BLaER1 treated with 17β-estradiol and CSF1 and Interleukin-3, amounts not matched to agents 10 nM and 100 nM (cell line): ENCODE measurements at regions not wholly inside any gene's neighbourhood (a gene's known extent, or its start where the extent isn't known, plus 50 kb on each side); places are given as distances from the start of the nearest gene placed in this dataset.

Experiments used
- H3K27ac ChIP-seq, 11 experiments: shearing (Covaris generic); formaldehyde crosslinking; 2 replicates each; pipeline ENCODE4 v1.8.1; 2022
- H3K27me3 ChIP-seq, 11 experiments: shearing (Covaris generic); formaldehyde crosslinking; 2 replicates each; pipeline ENCODE4 v1.8.1; 2022
- H3K36me3 ChIP-seq, 11 experiments: shearing (Covaris generic); formaldehyde crosslinking; 2 replicates each; pipeline ENCODE4 v1.8.1; 2022
- H3K4me1 ChIP-seq, 10 experiments: shearing (Covaris generic); formaldehyde crosslinking; 2 replicates each; pipeline ENCODE4 v1.8.1; 2022
- H3K4me2 ChIP-seq, 11 experiments: shearing (Covaris generic); formaldehyde crosslinking; 2 replicates each; pipeline ENCODE4 v1.8.1; 2022
- H3K4me3 ChIP-seq, 10 experiments: shearing (Covaris generic); formaldehyde crosslinking; 2 replicates each; pipeline ENCODE4 v1.8.1; 2022
- H3K9ac ChIP-seq, 11 experiments: shearing (Covaris generic); formaldehyde crosslinking; 2 replicates each; pipeline ENCODE4 v1.8.1; 2022
- H3K9me3 ChIP-seq, 11 experiments: shearing (Covaris generic); formaldehyde crosslinking; replicated peaks in 1 of 11; 2 replicates each; pipeline ENCODE4 v1.8.1; 2022
- H4K20me1 ChIP-seq, 11 experiments: shearing (Covaris generic); formaldehyde crosslinking; 2 replicates each; pipeline ENCODE4 v1.8.1; 2022
- Cebpa-rat ChIP-seq, 11 experiments: shearing (Covaris generic); IDR thresholded peaks; 2 replicates each; pipeline ENCODE4 v1.8.1; 2022

DNA sequence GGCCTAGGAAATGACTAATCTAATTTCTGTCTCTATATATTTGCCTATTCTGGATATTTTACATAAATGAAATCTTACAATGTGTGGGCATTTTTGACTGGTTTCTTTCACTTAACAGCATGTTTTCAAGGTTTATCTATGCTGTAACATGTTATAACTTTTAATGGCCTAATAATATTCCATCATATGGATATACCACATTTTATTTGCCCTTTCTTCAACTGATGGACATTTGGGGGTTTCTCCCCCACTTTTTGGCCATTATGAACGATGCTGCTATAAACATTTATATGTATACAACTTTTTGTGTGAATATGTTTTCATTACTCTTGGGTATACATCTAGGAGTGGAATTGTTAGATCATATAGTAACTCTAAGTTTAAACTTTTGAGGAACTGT is 357.3 kb upstream of the ADAMTS9 start:
- H3K4me2 ChIP-seq, result no peak overlapping the region
- H3K4me1 ChIP-seq, result no peaks in the 10 kb centered on the region
- peaks cover under 1 to 18% (median 8%) of the 10 kb centered on the region in 11 experiments; a peak in 14 of 22 replicates for H3K9me3 ChIP-seq
- TF ChIP-seq Cebpa-rat (IDR thresholded peaks at IDR 0.05), result no peak
- no peak overlapping the region for H3K27ac ChIP-seq
- no peak overlapping the region for H3K4me3 ChIP-seq
- no peak overlapping the region for H3K9ac ChIP-seq
- no peaks in the 10 kb centered on the region for H3K27me3 ChIP-seq
- no peaks in the 10 kb centered on the region for H3K36me3 ChIP-seq
- no peaks in the 10 kb centered on the region for H4K20me1 ChIP-seq

DNA sequence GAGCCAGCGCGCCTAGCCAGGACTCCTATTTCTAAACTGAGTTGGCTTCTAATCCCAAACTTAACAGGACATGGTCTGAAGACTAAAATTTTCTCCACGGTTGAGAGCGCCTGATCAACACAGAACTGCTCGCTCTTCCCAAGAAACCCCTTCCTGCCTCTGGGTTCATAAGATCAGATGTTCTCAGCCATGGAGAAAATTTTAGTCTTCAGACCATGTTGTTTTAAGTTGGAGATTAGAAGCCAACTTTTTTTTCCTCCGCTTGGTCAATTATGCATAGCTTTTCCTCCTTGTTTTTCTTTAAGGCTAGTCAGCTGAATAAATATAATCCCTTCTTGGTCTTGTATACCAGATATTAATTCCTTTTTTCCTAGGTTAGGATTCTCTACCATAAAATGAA is 356.6 kb upstream of the ADAMTS9 start:
- no peaks in the 10 kb centered on the region for H3K27me3 ChIP-seq
- no peaks in the 10 kb centered on the region for H3K4me1 ChIP-seq
- H4K20me1 ChIP-seq, result no peaks in the 10 kb centered on the region
- H3K4me2 ChIP-seq, result no peak overlapping the region
- no peak overlapping the region for H3K4me3 ChIP-seq
- no peak overlapping the region for H3K9ac ChIP-seq
- no peaks in the 10 kb centered on the region for H3K36me3 ChIP-seq
- H3K27ac ChIP-seq, result no peak overlapping the region
- TF ChIP-seq Cebpa-rat (IDR thresholded peaks at IDR 0.05), result no peak
- H3K9me3 ChIP-seq, result peaks cover 0 to 17% (median 6%) of the 10 kb centered on the region in 11 experiments; a peak in 9 of 22 replicates

DNA sequence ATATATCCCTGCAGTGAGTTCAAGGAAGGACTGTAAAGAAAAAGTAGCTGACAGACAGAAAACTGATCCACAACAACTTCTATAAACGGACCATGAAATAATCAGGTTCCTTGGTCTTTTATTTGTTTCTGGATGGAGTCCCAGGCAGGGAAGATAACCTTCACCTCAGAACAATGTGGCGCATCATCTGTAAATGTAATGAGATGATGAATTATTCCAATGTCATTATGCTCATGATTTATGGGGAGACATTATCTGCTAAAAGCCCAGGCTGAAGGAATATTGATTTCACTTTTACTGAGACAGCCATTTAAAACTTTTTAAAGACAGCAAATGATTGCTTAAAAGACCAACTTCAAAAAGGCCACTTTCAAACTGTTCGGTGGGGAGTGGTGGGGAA is 354.9 kb upstream of the ADAMTS9 start:
- peaks cover 0 to 17% (median 6%) of the 10 kb centered on the region in 11 experiments; a peak in 9 of 22 replicates for H3K9me3 ChIP-seq
- no peak overlapping the region for H3K4me2 ChIP-seq
- H3K36me3 ChIP-seq, result no peaks in the 10 kb centered on the region
- H3K4me1 ChIP-seq, result no peaks in the 10 kb centered on the region
- no peak overlapping the region for H3K9ac ChIP-seq
- H4K20me1 ChIP-seq, result no peaks in the 10 kb centered on the region
- H3K27me3 ChIP-seq, result no peaks in the 10 kb centered on the region
- H3K27ac ChIP-seq, result no peak overlapping the region
- TF ChIP-seq Cebpa-rat (IDR thresholded peaks at IDR 0.05), result no peak
- no peak overlapping the region for H3K4me3 ChIP-seq

DNA sequence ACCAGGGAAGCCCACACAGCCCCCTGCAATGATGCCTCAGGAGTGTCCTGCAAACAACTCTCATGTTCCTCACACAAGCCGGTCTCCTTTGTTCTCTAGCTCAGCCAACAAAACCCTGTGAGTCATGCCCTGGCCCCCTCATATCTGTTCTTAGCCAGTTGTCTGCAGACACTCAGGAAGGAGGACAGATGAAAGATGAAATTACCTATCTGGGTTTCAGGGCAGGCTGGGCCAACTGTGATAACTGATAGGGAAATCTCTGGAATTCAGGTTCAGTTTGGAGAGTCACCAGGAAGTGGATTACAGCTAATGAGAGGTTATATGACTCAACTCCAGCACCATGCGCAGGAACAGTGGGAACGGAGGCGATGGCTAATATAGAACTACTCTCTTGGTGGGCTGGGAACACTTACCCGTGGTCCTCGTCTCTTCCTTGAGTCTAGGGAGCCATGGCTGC is 352.0 kb upstream of the ADAMTS9 start:
- Histone ChIP-seq H3K27ac (no peak overlapping the region), H4K20me1 (no peaks in the 10 kb centered on the region), H3K36me3 (no peaks in the 10 kb centered on the region), H3K4me2 (no peak overlapping the region), H3K27me3 (no peaks in the 10 kb centered on the region), H3K4me1 (no peaks in the 10 kb centered on the region), H3K4me3 (no peak overlapping the region), H3K9ac (no peak overlapping the region), H3K9me3 (no peaks in the 10 kb centered on the region)
- TF ChIP-seq Cebpa-rat (IDR thresholded peaks at IDR 0.05), result no peak

DNA sequence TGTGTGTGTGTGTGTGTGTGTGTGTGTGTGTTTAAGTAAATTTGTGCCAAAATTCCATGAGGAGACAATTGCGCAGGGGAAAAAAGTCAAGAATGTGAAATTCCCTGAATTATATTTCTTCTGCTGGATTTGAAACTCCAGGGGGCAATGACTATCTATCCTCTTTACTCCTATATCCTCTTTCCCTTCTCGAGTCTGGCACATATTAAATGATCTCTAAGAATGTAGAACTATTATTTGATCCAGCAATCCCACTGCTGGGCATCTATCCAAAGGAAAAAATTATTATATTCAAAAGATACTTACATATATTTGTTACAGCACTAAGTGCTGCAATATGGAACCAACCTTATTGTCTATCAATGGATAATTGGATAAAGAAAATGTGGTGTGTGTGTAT is 350.1 kb upstream of the ADAMTS9 start:
- no peak overlapping the region for H3K27ac ChIP-seq
- no peaks in the 10 kb centered on the region for H3K27me3 ChIP-seq
- no peaks in the 10 kb centered on the region for H3K36me3 ChIP-seq
- no peaks in the 10 kb centered on the region for H4K20me1 ChIP-seq
- no peaks in the 10 kb centered on the region for H3K9me3 ChIP-seq
- H3K4me1 ChIP-seq, result no peaks in the 10 kb centered on the region
- no peak overlapping the region for H3K9ac ChIP-seq
- no peak for TF ChIP-seq Cebpa-rat (IDR thresholded peaks at IDR 0.05)
- H3K4me2 ChIP-seq, result no peak overlapping the region
- H3K4me3 ChIP-seq, result no peak overlapping the region

DNA sequence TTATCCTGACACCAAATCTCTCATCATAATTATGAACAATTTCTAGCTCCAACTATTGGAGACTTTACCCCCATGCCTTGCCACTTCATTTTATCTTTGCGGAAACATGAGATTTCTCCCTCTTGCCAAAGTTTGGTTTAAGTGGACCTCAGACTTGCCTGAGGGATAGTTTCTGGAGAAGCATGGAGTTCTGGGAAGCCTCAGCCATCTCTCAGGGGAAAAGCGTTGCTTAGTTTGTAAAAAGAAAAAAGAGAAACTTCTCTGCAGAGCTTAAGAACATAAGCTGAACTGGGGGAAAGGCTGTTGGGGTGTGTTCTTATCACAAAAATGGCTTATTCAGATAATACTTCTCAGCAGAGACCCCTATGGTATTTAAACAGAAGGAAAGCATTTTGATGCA is 347.4 kb upstream of the ADAMTS9 start:
- H3K36me3 ChIP-seq, result no peaks in the 10 kb centered on the region
- no peak overlapping the region for H3K4me2 ChIP-seq
- H3K27me3 ChIP-seq, result no peaks in the 10 kb centered on the region
- no peak overlapping the region for H3K9ac ChIP-seq
- H4K20me1 ChIP-seq, result no peaks in the 10 kb centered on the region
- no peak overlapping the region for H3K4me3 ChIP-seq
- no peaks in the 10 kb centered on the region for H3K4me1 ChIP-seq
- no peaks in the 10 kb centered on the region for H3K9me3 ChIP-seq
- TF ChIP-seq Cebpa-rat (IDR thresholded peaks at IDR 0.05), result no peak
- no peak overlapping the region for H3K27ac ChIP-seq

DNA sequence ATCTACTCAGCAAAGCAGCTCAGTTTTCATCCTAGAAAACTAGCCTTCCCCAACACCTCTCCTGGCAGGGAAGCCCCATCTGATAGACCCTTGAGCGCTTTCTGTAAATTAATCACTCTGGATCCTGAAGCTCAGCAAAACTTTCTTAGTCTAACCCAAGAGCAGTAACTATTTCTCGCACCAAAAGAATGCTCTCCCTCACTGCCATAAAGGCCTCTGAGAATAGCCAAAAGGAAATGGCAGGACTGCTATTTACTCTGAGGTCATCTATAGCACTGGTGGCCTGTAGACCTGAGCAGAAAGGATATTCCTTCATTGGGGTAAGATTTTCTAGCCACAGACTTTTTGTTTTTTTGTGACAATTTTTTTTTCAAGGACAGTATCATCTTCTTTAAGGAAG is 345.8 kb upstream of the ADAMTS9 start:
- Histone ChIP-seq H3K4me3 (no peak overlapping the region), H3K9ac (no peak overlapping the region), H3K27ac (no peak overlapping the region), H3K4me2 (no peak overlapping the region), H4K20me1 (no peaks in the 10 kb centered on the region), H3K27me3 (no peaks in the 10 kb centered on the region), H3K4me1 (no peaks in the 10 kb centered on the region), H3K9me3 (peaks cover 0 to 4% (median 0%) of the 10 kb centered on the region in 11 experiments; a peak in 1 of 22 replicates), H3K36me3 (no peaks in the 10 kb centered on the region)
- TF ChIP-seq Cebpa-rat (IDR thresholded peaks at IDR 0.05), result no peak

DNA sequence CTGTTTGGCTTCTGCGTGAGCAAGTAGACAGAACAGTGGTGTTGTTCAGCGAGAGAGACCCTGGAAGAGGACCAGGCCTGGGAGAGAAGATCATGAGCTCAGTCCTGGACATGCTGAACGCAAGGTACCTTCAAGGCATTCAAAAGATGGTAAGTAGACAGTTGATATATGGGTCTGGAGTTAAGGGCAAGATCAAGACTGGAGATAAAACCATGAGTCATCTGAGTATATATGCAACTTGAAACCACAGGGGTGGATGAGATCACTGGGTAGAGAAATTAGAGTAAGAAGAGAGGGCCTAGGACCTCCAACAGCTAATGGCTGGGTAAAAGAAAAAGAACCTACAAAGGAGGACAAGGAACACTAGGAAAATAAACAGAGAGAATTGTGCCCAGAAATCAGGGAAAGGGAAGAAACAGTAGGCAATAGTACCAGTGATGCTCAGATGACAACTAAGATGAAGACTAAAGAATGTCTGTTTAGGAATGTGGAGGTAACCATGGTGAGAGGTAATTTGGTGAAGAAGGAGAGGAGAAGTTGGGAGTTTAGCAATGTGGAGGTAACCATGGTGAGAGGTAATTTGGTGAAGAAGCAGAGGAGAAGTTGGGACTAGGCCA is 343.2 kb upstream of the ADAMTS9 start:
- TF ChIP-seq Cebpa-rat (IDR thresholded peaks at IDR 0.05), result no peak
- no peaks in the 10 kb centered on the region for H3K27me3 ChIP-seq
- H3K4me3 ChIP-seq, result no peak overlapping the region
- no peaks in the 10 kb centered on the region for H4K20me1 ChIP-seq
- H3K4me2 ChIP-seq, result no peak overlapping the region
- no peak overlapping the region for H3K27ac ChIP-seq
- H3K9ac ChIP-seq, result no peak overlapping the region
- H3K36me3 ChIP-seq, result no peaks in the 10 kb centered on the region
- H3K4me1 ChIP-seq, result no peaks in the 10 kb centered on the region
- H3K9me3 ChIP-seq, result peaks cover 0 to 10% (median 0%) of the 10 kb centered on the region in 11 experiments; a peak in 1 of 22 replicates

DNA sequence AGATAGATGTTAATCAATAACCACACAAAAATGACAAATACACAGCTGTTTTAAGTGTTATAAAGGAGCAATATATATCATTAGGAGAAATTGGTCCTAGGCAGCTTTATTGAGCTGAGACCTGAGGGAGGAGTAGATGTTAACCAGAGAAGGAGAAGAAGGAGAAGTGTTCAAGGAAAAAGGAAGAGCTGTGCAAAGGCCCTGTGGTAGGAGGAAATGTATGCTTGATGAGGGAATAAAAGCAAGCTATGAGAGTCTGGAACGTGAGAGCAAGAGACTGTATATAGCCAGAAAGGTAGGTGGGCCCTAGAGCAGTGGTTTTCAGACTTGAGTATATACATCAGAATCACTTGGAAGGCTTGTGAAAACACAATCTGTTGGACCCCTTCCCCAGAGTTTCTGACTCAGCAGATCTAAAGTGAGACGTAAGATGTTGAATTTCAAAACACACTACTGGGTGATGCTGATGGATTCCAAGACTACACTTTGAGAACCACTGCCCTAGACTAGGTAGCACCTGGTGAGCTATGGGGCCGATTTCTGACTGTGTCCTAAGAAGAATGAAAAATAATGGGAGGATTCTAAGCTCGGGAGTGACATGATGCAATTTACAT is 342.3 kb upstream of the ADAMTS9 start:
- H3K4me2 ChIP-seq, result no peak overlapping the region
- no peaks in the 10 kb centered on the region for H4K20me1 ChIP-seq
- H3K9me3 ChIP-seq, result peaks cover 0 to 10% (median 0%) of the 10 kb centered on the region in 11 experiments; a peak in 1 of 22 replicates
- H3K4me3 ChIP-seq, result no peak overlapping the region
- TF ChIP-seq Cebpa-rat (IDR thresholded peaks at IDR 0.05), result no peak
- no peaks in the 10 kb centered on the region for H3K4me1 ChIP-seq
- H3K27ac ChIP-seq, result no peak overlapping the region
- H3K36me3 ChIP-seq, result no peaks in the 10 kb centered on the region
- H3K9ac ChIP-seq, result no peak overlapping the region
- H3K27me3 ChIP-seq, result no peaks in the 10 kb centered on the region

DNA sequence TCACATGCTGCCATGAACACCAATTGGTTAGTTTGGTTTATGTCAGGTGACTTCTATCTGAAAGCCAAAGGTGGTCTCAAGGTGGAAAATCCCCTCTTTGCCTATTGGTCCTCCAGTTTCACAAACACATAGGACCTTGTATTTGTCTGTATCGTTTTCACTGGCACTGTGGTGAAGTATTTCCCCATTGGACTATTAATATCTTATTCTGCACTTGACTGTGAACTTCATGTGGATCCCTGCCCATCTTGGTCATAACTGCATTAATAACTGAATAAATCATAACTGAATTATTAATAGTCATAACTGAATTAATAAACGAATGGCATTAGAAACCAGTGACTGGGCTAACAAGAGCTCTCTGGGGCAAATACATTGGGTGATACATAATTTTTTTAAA is 341.3 kb upstream of the ADAMTS9 start:
- peaks cover 0 to 10% (median 0%) of the 10 kb centered on the region in 11 experiments; a peak in 1 of 22 replicates for H3K9me3 ChIP-seq
- H3K27ac ChIP-seq, result no peak overlapping the region
- H3K4me1 ChIP-seq, result no peaks in the 10 kb centered on the region
- H3K9ac ChIP-seq, result no peak overlapping the region
- TF ChIP-seq Cebpa-rat (IDR thresholded peaks at IDR 0.05), result no peak
- no peak overlapping the region for H3K4me2 ChIP-seq
- H3K27me3 ChIP-seq, result no peaks in the 10 kb centered on the region
- no peak overlapping the region for H3K4me3 ChIP-seq
- no peaks in the 10 kb centered on the region for H4K20me1 ChIP-seq
- no peaks in the 10 kb centered on the region for H3K36me3 ChIP-seq
